ENCODE measurements at regions not wholly inside any gene's neighbourhood (a gene's known extent, or its start where the extent isn't known, plus 50 kb on each side); places are given as distances from the start of the nearest gene placed in this dataset.

GRCh38 chr16:66293207-66293735, 73.2 kb upstream of the CDH5 start:
- TF ChIP-seq RAD21 (CRISPR knock-in tag; IDR thresholded peaks at IDR 0.05), result no peak
- no peak for TF ChIP-seq ZBTB1 (CRISPR knock-in tag; IDR thresholded peaks at IDR 0.05; ENCODE audit: borderline replicate concordance)
- no peak for TF ChIP-seq SUZ12 (IDR thresholded peaks at IDR 0.05; ENCODE audit: low read depth, low read length)
- TF ChIP-seq ZNF747 (CRISPR knock-in tag; IDR thresholded peaks at IDR 0.05; ENCODE audit: borderline replicate concordance), result no peak
- no peak for TF ChIP-seq ZSCAN31 (CRISPR knock-in tag; IDR thresholded peaks at IDR 0.05; ENCODE audit: low read depth)
- no peak for TF ChIP-seq U2AF1 (optimal IDR thresholded peaks at IDR 0.05; ENCODE audit: low read depth, low read length)
- TF ChIP-seq, protein P1, sequence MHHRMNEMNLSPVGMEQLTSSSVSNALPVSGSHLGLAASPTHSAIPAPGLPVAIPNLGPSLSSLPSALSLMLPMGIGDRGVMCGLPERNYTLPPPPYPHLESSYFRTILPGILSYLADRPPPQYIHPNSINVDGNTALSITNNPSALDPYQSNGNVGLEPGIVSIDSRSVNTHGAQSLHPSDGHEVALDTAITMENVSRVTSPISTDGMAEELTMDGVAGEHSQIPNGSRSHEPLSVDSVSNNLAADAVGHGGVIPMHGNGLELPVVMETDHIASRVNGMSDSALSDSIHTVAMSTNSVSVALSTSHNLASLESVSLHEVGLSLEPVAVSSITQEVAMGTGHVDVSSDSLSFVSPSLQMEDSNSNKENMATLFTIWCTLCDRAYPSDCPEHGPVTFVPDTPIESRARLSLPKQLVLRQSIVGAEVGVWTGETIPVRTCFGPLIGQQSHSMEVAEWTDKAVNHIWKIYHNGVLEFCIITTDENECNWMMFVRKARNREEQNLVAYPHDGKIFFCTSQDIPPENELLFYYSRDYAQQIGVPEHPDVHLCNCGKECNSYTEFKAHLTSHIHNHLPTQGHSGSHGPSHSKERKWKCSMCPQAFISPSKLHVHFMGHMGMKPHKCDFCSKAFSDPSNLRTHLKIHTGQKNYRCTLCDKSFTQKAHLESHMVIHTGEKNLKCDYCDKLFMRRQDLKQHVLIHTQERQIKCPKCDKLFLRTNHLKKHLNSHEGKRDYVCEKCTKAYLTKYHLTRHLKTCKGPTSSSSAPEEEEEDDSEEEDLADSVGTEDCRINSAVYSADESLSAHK (CRISPR knock-in tag; IDR thresholded peaks at IDR 0.05; ENCODE audit: borderline replicate concordance), result no peak
- TF ChIP-seq ZNF766 (CRISPR knock-in tag; IDR thresholded peaks at IDR 0.05; ENCODE audit: borderline replicate concordance), result no peak
- TF ChIP-seq NBN (conservative IDR thresholded peaks at IDR 0.05), result no peak
